ENCODE measurements at regions not wholly inside any gene's neighbourhood (a gene's known extent, or its start where the extent isn't known, plus 50 kb on each side); places are given as distances from the start of the nearest gene placed in this dataset.
"Not testable (repeated sequence)": the region's sequence is repeated elsewhere in the genome, so short reads cannot be mapped to it uniquely, and the experiment has no call there.

GRCh38 chr14:26655128-26655527 is 57.3 kb upstream of the NOVA1 start:
- Mint-ChIP-seq H3K4me1 (ENCODE audit: low read depth) (no peaks in the 10 kb centered on the region), H3K27me3 (ENCODE audit: low read depth) (no peaks in the 10 kb centered on the region), H3K36me3 (ENCODE audit: low read depth) (no peaks in the 10 kb centered on the region), H3K27ac (no peak overlapping the region), H3K9me3 (peaks cover 18% of the 10 kb centered on the region), H3K4me3 (no peak overlapping the region)

- Mint-ChIP-seq H3K27ac (no peak overlapping the region), H3K27me3 (ENCODE audit: low read depth) (no peaks in the 10 kb centered on the region), H3K9me3 (peaks cover 34% of the 10 kb centered on the region), H3K4me1 (ENCODE audit: low read depth) (no peaks in the 10 kb centered on the region), H3K4me3 (no peak overlapping the region), H3K36me3 (ENCODE audit: low read depth) (no peaks in the 10 kb centered on the region)
Measured at GRCh38 chr14:26663506-26663905, 65.7 kb upstream of the NOVA1 start.

- not testable (repeated sequence) for H3K4me3 Mint-ChIP-seq; H3K27ac Mint-ChIP-seq; H3K36me3 Mint-ChIP-seq (ENCODE audit: low read depth); H3K27me3 Mint-ChIP-seq (ENCODE audit: low read depth); H3K4me1 Mint-ChIP-seq (ENCODE audit: low read depth)
- peaks cover 29% of the 10 kb centered on the region for H3K9me3 Mint-ChIP-seq
Measured at GRCh38 chr14:26678732-26679420, 81.0 kb upstream of the NOVA1 start.

- Mint-ChIP-seq H3K27ac (no peak overlapping the region), H3K27me3 (ENCODE audit: low read depth) (no peaks in the 10 kb centered on the region), H3K4me1 (ENCODE audit: low read depth) (no peaks in the 10 kb centered on the region), H3K9me3 (peaks cover 31% of the 10 kb centered on the region), H3K4me3 (no peak overlapping the region), H3K36me3 (ENCODE audit: low read depth) (no peaks in the 10 kb centered on the region)
Measured at GRCh38 chr14:26685401-26685800, 87.6 kb upstream of the NOVA1 start.

- H3K4me3 Mint-ChIP-seq = no peak overlapping the region
- H3K4me1 Mint-ChIP-seq (ENCODE audit: low read depth) = no peaks in the 10 kb centered on the region
- H3K27me3 Mint-ChIP-seq (ENCODE audit: low read depth) = no peaks in the 10 kb centered on the region
- no peaks in the 10 kb centered on the region for H3K36me3 Mint-ChIP-seq (ENCODE audit: low read depth)
- H3K9me3 Mint-ChIP-seq = peaks cover 32% of the 10 kb centered on the region
- H3K27ac Mint-ChIP-seq = no peak overlapping the region
Measured at GRCh38 chr14:26687301-26687837, 89.5 kb upstream of the NOVA1 start.

- H3K27ac Mint-ChIP-seq = no peak overlapping the region
- no peak overlapping the region for H3K4me3 Mint-ChIP-seq
- peaks cover 33% of the 10 kb centered on the region for H3K9me3 Mint-ChIP-seq
- H3K36me3 Mint-ChIP-seq (ENCODE audit: low read depth) = no peaks in the 10 kb centered on the region
- no peaks in the 10 kb centered on the region for H3K4me1 Mint-ChIP-seq (ENCODE audit: low read depth)
- H3K27me3 Mint-ChIP-seq (ENCODE audit: low read depth) = no peaks in the 10 kb centered on the region
Measured at GRCh38 chr14:26694521-26694920, 96.7 kb upstream of the NOVA1 start.

GRCh38 chr14:26702721-26703230 is 104.9 kb upstream of the NOVA1 start:
- peaks cover 19% of the 10 kb centered on the region for H3K9me3 Mint-ChIP-seq

GRCh38 chr14:26703686-26704366 is 106.0 kb upstream of the NOVA1 start:
- H3K36me3 Mint-ChIP-seq (ENCODE audit: low read depth) = no peaks in the 10 kb centered on the region
- peaks cover 15% of the 10 kb centered on the region for H3K9me3 Mint-ChIP-seq
- H3K4me3 Mint-ChIP-seq = no peak overlapping the region
- H3K27ac Mint-ChIP-seq = no peak overlapping the region
- no peaks in the 10 kb centered on the region for H3K27me3 Mint-ChIP-seq (ENCODE audit: low read depth)
- no peaks in the 10 kb centered on the region for H3K4me1 Mint-ChIP-seq (ENCODE audit: low read depth)

More at GRCh38 chr14:26702721-26703230, 104.9 kb upstream of the NOVA1 start:
- no peaks in the 10 kb centered on the region for H3K27me3 Mint-ChIP-seq (ENCODE audit: low read depth)
- no peak overlapping the region for H3K27ac Mint-ChIP-seq
- H3K4me1 Mint-ChIP-seq (ENCODE audit: low read depth) = no peaks in the 10 kb centered on the region
- H3K4me3 Mint-ChIP-seq = no peak overlapping the region
- H3K36me3 Mint-ChIP-seq (ENCODE audit: low read depth) = no peaks in the 10 kb centered on the region

GRCh38 chr14:26707234-26707633 is 109.4 kb upstream of the NOVA1 start:
- no peaks in the 10 kb centered on the region for H3K36me3 Mint-ChIP-seq (ENCODE audit: low read depth)
- no peaks in the 10 kb centered on the region for H3K4me1 Mint-ChIP-seq (ENCODE audit: low read depth)
- H3K4me3 Mint-ChIP-seq = no peak overlapping the region
- H3K9me3 Mint-ChIP-seq = peaks cover 14% of the 10 kb centered on the region
- H3K27ac Mint-ChIP-seq = no peak overlapping the region
- H3K27me3 Mint-ChIP-seq (ENCODE audit: low read depth) = no peaks in the 10 kb centered on the region

GRCh38 chr14:26709019-26709418 is 111.2 kb upstream of the NOVA1 start:
- no peaks in the 10 kb centered on the region for H3K4me1 Mint-ChIP-seq (ENCODE audit: low read depth)
- H3K27me3 Mint-ChIP-seq (ENCODE audit: low read depth) = no peaks in the 10 kb centered on the region
- no peak overlapping the region for H3K4me3 Mint-ChIP-seq
- no peak overlapping the region for H3K27ac Mint-ChIP-seq
- peaks cover 12% of the 10 kb centered on the region for H3K9me3 Mint-ChIP-seq
- no peaks in the 10 kb centered on the region for H3K36me3 Mint-ChIP-seq (ENCODE audit: low read depth)

GRCh38 chr14:26719514-26719913 is 121.7 kb upstream of the NOVA1 start:
- H3K36me3 Mint-ChIP-seq (ENCODE audit: low read depth) = no peaks in the 10 kb centered on the region
- peaks cover 37% of the 10 kb centered on the region for H3K9me3 Mint-ChIP-seq
- no peaks in the 10 kb centered on the region for H3K4me1 Mint-ChIP-seq (ENCODE audit: low read depth)
- no peak overlapping the region for H3K27ac Mint-ChIP-seq
- H3K27me3 Mint-ChIP-seq (ENCODE audit: low read depth) = no peaks in the 10 kb centered on the region
- H3K4me3 Mint-ChIP-seq = no peak overlapping the region

- no peak overlapping the region for H3K4me3 Mint-ChIP-seq
- no peak overlapping the region for H3K27ac Mint-ChIP-seq
- peaks cover 28% of the 10 kb centered on the region for H3K9me3 Mint-ChIP-seq
- H3K4me1 Mint-ChIP-seq (ENCODE audit: low read depth) = no peaks in the 10 kb centered on the region
- H3K27me3 Mint-ChIP-seq (ENCODE audit: low read depth) = no peaks in the 10 kb centered on the region
- H3K36me3 Mint-ChIP-seq (ENCODE audit: low read depth) = no peaks in the 10 kb centered on the region
Measured at GRCh38 chr14:26722258-26722657, 124.4 kb upstream of the NOVA1 start.

GRCh38 chr14:26729851-26730250 is 132.0 kb upstream of the NOVA1 start:
- Mint-ChIP-seq H3K36me3 (ENCODE audit: low read depth) (no peaks in the 10 kb centered on the region), H3K4me3 (no peak overlapping the region), H3K4me1 (ENCODE audit: low read depth) (no peaks in the 10 kb centered on the region), H3K27me3 (ENCODE audit: low read depth) (no peaks in the 10 kb centered on the region), H3K9me3 (peaks cover 25% of the 10 kb centered on the region), H3K27ac (no peak overlapping the region)

GRCh38 chr14:26730929-26731618 is 133.2 kb upstream of the NOVA1 start:
- Mint-ChIP-seq H3K9me3 (peaks cover 28% of the 10 kb centered on the region), H3K4me3 (no peak overlapping the region), H3K27ac (no peak overlapping the region), H3K27me3 (ENCODE audit: low read depth) (no peaks in the 10 kb centered on the region), H3K36me3 (ENCODE audit: low read depth) (no peaks in the 10 kb centered on the region), H3K4me1 (ENCODE audit: low read depth) (no peaks in the 10 kb centered on the region)

Measured in T-helper 1 cell treated with Interleukin-12 subunit alpha and Interleukin-12 subunit beta and Interleukin-4 antibody, amounts not matched to agents 30 μg/mL and 1 μg/mL, for 36 hours (primary cell).